ENCODE measurements at regions not wholly inside any gene's neighbourhood (a gene's known extent, or its start where the extent isn't known, plus 50 kb on each side); places are given as distances from the start of the nearest gene placed in this dataset.
A peak's percentile ranks its signal among the peaks of the same experiment; 100 is the strongest.
"Not testable (repeated sequence)": the region's sequence is repeated elsewhere in the genome, so short reads cannot be mapped to it uniquely, and the experiment has no call there.

DNA sequence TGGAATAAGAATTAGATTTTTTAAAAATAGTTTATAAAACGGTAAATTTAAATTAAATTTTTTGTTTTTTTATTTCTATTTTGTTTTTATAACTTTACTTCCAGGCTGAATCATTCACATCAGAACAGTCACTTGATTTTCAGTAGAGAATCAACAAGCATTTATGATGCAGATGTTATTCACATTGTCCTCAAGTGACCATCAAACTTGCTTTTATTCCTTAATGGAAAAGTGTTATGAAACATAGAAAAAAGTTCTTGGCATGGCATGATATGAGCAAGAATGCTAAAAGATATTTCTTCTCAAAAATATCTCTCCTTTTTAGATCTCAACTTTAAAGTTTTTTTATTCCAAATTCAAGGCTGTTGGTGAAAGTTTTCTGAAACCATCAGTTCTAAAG, 70.9 kb upstream of the TGFBR2 start:
- H3K9me3 ChIP-seq = no peaks in the 10 kb centered on the region
- no peaks in the 10 kb centered on the region for H3K36me3 ChIP-seq
- no peak overlapping the region for H3K4me3 ChIP-seq
- H3K27me3 ChIP-seq = no peaks in the 10 kb centered on the region
- no peak for DNase-seq
- H3K4me1 ChIP-seq = peaks cover 0 to 14% (median 6%) of the 10 kb centered on the region in 4 donors
- TF ChIP-seq, protein P1, sequence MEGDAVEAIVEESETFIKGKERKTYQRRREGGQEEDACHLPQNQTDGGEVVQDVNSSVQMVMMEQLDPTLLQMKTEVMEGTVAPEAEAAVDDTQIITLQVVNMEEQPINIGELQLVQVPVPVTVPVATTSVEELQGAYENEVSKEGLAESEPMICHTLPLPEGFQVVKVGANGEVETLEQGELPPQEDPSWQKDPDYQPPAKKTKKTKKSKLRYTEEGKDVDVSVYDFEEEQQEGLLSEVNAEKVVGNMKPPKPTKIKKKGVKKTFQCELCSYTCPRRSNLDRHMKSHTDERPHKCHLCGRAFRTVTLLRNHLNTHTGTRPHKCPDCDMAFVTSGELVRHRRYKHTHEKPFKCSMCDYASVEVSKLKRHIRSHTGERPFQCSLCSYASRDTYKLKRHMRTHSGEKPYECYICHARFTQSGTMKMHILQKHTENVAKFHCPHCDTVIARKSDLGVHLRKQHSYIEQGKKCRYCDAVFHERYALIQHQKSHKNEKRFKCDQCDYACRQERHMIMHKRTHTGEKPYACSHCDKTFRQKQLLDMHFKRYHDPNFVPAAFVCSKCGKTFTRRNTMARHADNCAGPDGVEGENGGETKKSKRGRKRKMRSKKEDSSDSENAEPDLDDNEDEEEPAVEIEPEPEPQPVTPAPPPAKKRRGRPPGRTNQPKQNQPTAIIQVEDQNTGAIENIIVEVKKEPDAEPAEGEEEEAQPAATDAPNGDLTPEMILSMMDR (IDR thresholded peaks at IDR 0.05) = no peak
- TF ChIP-seq EP300 (IDR thresholded peaks at IDR 0.05) = no peak
- TF ChIP-seq POLR2AphosphoS5 (IDR thresholded peaks at IDR 0.05) = no peak
- no peak for TF ChIP-seq POLR2A (IDR thresholded peaks at IDR 0.05)
- H3K27ac ChIP-seq = no peak overlapping the region
- intact Hi-C loops (cut with DNase I; ENCODE audit: low total_unique reads) = no loop called here
- WGBS, 5 donors = 75 to 88% (median 80%) methylated on average over 1 of the region's 1 CpG

- DNase-seq = no peak
- Histone ChIP-seq H3K36me3 (no peaks in the 10 kb centered on the region), H3K4me3 (no peak overlapping the region), H3K4me1 (peaks cover 0 to 14% (median 6%) of the 10 kb centered on the region in 4 donors), H3K27ac (peak overlapping the region in 2 of 5 donors; percentile 10 to 23), H3K27me3 (no peaks in the 10 kb centered on the region), H3K9me3 (no peaks in the 10 kb centered on the region)
- intact Hi-C loops (cut with DNase I; ENCODE audit: low total_unique reads) = no loop called here
- TF ChIP-seq POLR2A (IDR thresholded peaks at IDR 0.05) (no peak), POLR2AphosphoS5 (IDR thresholded peaks at IDR 0.05) (no peak), EP300 (IDR thresholded peaks at IDR 0.05) (no peak)
- TF ChIP-seq, protein P1 (IDR thresholded peaks at IDR 0.05) = no peak
- 25 to 48% (median 29%) methylated on average over 1 of the region's 1 CpG for WGBS, 5 donors
Measured at GRCh38 chr3:30538791-30539190, 67.6 kb upstream of the TGFBR2 start.

- TF ChIP-seq EP300 (IDR thresholded peaks at IDR 0.05) (no peak), POLR2AphosphoS5 (IDR thresholded peaks at IDR 0.05) (no peak), POLR2A (IDR thresholded peaks at IDR 0.05) (no peak)
- TF ChIP-seq, protein P1 (IDR thresholded peaks at IDR 0.05) = no peak
- Histone ChIP-seq H3K27ac (peak overlapping the region in 2 of 5 donors; percentile 23 to 47), H3K9me3 (no peaks in the 10 kb centered on the region), H3K36me3 (no peaks in the 10 kb centered on the region), H3K27me3 (no peaks in the 10 kb centered on the region), H3K4me1 (peaks cover 0 to 14% (median 6%) of the 10 kb centered on the region in 4 donors), H3K4me3 (no peak overlapping the region)
- peak in 1 of 2 donors; percentile 87 for DNase-seq
- 32 to 59% (median 39%) methylated on average over 4 of the region's 4 CpGs for WGBS, 5 donors
- intact Hi-C loops (cut with DNase I; ENCODE audit: low total_unique reads) = no loop called here
Measured at GRCh38 chr3:30539206-30539605, 67.2 kb upstream of the TGFBR2 start.

- H3K27me3 ChIP-seq = no peaks in the 10 kb centered on the region
- no peak for DNase-seq
- no peaks in the 10 kb centered on the region for H3K9me3 ChIP-seq
- no peaks in the 10 kb centered on the region for H3K36me3 ChIP-seq
- intact Hi-C loops (cut with DNase I; ENCODE audit: low total_unique reads) = no loop called here
- H3K27ac ChIP-seq = peak overlapping the region in 2 of 5 donors; percentile 23 to 47
- no peak overlapping the region for H3K4me3 ChIP-seq
- TF ChIP-seq POLR2A (IDR thresholded peaks at IDR 0.05) = no peak
- TF ChIP-seq, protein P1 (IDR thresholded peaks at IDR 0.05) = no peak
- 36 to 48% (median 43%) methylated on average over 1 of the region's 1 CpG for WGBS, 5 donors
- peaks cover 0 to 14% (median 6%) of the 10 kb centered on the region in 4 donors for H3K4me1 ChIP-seq
Measured at GRCh38 chr3:30539772-30540171, 66.6 kb upstream of the TGFBR2 start.

- H3K36me3 ChIP-seq; intact Hi-C loops (cut with DNase I; ENCODE audit: low total_unique reads); H3K27ac ChIP-seq; H3K9me3 ChIP-seq; H3K4me3 ChIP-seq; DNase-seq; H3K27me3 ChIP-seq: not testable (repeated sequence)
- peaks cover 0 to 14% (median 6%) of the 10 kb centered on the region in 4 donors for H3K4me1 ChIP-seq
Measured at GRCh38 chr3:30541156-30541555, 65.2 kb upstream of the TGFBR2 start.
